MM.1S (cell line): ENCODE measurements at regions not wholly inside any gene's neighbourhood (a gene's known extent, or its start where the extent isn't known, plus 50 kb on each side); places are given as distances from the start of the nearest gene placed in this dataset.

Source experiments
- EZH2 ChIP-seq: fragments of 300-600 bp; sonication (generic); optimal IDR thresholded peaks from 2 replicates; pipeline ENCODE3; 2017; ENCODE audit warnings: low read depth, mild to moderate bottlenecking, antibody characterized with exemption, low read length, mixed read lengths
- EZH2phosphoT487 ChIP-seq: fragments of 300-600 bp; sonication (generic); IDR thresholded peaks from 2 replicates; pipeline ENCODE4 v1.6.1; 2018; ENCODE audit warnings: antibody characterized with exemption, low read length
- TF ChIP-seq, protein P1 (sequence below): fragments of 300-600 bp; sonication (generic); IDR thresholded peaks from 2 replicates; pipeline ENCODE4 v1.5.1; 2016; ENCODE audit warnings: antibody characterized with exemption, low read length, mixed read lengths

DNA sequence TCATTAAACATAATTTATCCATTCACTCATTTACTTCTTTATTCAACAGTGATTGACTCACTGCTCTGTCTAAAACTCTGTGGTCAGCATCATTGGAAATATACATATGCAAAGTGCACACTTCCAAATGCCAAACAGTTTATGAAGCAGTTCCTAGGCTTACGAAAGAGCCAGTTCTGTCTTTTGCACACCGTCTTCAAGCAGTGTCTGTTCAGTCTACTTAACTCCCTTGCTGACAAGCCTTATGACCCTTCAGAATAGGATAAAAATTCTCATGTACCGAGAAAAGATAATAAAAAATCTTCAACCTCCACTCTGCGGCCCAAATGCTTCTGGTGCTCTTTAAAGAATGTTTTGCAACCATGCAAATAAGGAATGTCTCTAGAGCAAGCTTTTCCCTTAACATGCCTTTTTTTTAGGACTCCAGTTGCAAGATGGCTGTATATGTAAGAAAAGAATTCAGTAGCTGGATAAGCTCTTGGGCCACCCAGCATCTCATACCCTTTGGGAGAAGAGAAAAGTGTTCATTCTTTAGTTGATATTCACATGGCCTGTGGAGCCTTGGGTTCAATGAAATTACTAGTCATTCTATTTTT, 1037.0 kb upstream of the SLIT2 start:
- TF ChIP-seq, protein P1, sequence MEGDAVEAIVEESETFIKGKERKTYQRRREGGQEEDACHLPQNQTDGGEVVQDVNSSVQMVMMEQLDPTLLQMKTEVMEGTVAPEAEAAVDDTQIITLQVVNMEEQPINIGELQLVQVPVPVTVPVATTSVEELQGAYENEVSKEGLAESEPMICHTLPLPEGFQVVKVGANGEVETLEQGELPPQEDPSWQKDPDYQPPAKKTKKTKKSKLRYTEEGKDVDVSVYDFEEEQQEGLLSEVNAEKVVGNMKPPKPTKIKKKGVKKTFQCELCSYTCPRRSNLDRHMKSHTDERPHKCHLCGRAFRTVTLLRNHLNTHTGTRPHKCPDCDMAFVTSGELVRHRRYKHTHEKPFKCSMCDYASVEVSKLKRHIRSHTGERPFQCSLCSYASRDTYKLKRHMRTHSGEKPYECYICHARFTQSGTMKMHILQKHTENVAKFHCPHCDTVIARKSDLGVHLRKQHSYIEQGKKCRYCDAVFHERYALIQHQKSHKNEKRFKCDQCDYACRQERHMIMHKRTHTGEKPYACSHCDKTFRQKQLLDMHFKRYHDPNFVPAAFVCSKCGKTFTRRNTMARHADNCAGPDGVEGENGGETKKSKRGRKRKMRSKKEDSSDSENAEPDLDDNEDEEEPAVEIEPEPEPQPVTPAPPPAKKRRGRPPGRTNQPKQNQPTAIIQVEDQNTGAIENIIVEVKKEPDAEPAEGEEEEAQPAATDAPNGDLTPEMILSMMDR: no peak
- no peak for TF ChIP-seq EZH2phosphoT487
- no peak for TF ChIP-seq EZH2
